ENCODE measurements at regions not wholly inside any gene's neighbourhood (a gene's known extent, or its start where the extent isn't known, plus 50 kb on each side); places are given as distances from the start of the nearest gene placed in this dataset.

DNA sequence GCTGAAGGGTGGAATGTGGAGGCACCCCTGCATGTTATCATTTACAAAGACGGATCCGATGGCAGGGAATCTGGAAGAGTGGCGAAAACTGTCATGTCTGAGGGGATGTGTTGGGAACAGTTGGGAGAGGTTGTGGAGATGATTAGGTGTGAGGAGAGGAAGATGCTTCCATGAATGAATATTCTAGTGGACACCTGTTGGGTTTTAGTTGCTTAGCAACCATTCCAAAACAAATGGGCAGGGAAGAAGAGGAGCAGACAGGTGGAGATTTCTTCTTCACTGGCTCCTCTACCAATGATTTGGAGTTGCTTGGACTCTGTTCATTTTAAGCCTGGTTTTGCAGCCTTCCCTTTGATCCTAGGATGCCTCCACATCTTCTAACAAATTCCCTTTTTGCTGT lies 465.3 kb upstream of the CLINT1 start:
- no peak for DNase-seq

DNA sequence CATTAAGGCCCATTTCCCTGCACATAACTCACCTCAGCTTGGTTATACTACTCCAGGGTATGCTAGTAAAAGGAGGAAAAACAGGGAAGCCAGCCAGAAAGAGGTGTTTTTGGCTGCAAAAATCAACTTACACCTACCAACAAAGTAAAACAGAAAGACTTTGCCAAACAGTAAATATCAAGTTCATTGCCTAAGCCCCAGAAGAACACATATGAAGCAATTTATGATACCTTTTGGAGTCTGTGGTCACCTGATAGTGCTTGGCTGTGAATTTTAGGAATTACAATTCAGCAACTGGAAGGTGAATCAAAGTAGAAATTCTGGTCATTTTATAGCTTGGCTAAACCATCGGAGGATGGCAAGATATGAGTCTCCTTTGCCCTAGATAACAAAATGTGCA lies 463.7 kb upstream of the CLINT1 start:
- DNase-seq, result no peak

DNA sequence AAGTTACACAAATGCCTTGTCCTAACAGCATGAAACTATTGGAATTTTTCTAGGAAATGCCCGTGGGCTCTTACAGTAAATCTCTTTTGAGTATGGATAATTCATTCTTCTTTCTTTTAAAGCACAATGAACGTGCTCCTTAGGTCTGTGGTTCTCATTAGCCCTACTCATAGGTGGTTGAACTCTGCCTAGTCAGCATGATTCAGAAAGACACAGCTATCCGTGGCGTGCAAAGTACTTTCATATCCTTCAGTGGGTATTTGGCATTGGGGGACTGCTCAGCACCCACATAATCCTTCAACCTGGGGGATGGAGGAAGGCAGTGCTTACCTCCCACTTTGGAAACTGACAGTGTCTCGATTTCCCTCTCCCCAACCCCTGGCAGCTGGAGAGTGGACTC lies 462.0 kb upstream of the CLINT1 start:
- no peak for DNase-seq

DNA sequence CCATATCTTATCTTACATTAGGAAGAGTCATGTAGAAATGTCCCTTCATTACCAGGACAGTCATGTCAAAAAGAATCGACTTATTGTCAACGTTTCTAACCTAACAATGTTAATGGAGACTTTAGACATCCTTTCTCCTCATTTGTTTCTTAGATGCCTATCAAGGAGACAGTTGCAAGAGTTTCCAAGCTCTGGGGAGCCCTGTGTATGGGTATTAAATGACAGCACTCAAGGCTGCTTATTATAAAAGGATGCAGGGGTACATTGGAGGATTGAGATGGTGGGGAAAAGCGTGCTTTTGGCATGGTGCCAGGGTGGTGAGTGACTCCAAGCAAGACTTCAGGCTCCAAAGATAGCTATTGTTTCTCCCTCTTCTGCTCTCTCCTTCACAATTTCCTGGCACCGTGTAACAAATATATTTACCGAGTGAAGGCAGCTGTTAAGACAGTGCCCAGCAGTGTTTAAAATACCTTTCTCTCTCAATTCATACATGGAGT lies 461.3 kb upstream of the CLINT1 start:
- no peak for DNase-seq

- DNase-seq, result no peak
These were observed 458.6 kb upstream of the CLINT1 start for GRCh38 chr5:158317507-158317906.

- DNase-seq, result no peak
These were observed 455.0 kb upstream of the CLINT1 start for GRCh38 chr5:158313733-158314464.

DNA sequence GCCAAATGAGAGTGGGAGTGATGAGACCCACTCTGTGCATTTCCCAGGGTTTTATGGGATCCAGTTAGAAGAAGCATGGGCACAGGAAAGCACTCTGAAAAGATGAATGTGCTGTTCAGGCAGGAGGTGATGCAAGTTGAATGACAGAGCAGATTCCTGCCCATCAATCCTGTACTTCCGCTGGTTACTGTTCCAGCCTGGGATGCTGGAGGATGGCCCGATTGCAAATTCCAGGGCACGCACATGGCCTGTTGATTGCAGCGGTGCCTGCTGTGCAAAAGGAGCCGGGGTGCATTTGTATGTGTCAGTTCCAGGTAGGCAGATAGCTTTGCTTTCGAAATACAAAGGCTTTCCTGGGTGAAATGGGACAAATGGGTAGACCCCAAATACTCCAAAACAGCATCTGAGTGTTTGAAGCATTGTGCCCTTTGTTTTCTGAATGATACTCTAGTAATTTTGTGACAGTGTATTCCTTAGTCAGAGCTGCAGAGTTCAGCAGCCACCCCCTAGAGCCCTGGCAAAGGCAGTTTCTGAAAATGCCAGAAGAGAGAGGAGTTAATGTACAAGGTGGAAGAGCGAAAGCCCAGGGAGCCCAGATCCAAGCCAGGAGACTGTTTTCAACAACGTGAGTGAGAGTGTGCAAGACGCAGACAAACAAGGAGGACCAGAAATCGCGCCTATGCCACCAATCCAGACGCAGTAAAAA lies 454.2 kb upstream of the CLINT1 start:
- DNase-seq, result no peak

- DNase-seq, result no peak
These were observed 450.3 kb upstream of the CLINT1 start for GRCh38 chr5:158309088-158309807.

GRCh38 chr5:158308429-158309025 lies 449.6 kb upstream of the CLINT1 start:
- no peak for DNase-seq

DNA sequence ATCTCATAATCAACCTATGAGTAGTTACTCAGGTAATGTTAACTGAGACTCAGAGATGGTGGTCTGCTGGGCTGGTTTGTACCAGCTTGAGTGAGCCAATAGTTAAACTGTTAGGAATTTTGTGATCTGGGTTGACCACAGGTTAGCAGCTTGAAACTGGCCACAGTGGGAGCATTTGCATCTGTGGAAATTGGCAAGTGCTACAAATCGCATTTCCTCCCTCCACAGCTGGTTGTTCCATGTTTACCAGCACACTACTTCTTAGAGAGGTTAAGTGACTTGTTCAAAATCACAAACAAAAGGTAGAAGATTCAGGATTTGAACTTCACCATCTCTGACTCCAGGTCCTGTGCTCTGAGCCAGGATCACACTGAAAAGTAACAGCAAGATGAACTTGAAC lies 446.9 kb upstream of the CLINT1 start:
- DNase-seq, result no peak

GRCh38 chr5:158304607-158305006 lies 445.7 kb upstream of the CLINT1 start:
- no peak for DNase-seq

DNA sequence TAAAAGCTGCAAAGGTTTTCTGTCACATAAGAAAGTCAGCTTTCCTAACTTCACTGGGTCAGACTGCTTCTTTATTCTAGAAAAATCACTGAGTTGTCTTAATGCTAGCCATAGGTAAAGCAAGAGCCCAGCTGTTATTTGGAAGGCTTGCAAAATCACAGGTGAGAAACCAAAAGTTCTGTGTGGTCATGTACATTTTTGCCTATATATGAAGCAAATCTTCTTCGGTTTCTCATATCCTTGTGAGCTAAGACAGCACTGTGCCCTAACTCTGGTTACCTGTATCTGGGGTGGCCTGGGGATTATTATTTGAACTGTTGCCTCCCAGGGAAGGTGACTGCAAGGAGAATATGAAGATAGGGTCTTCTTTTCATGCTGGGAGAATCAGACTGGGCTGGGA lies 444.9 kb upstream of the CLINT1 start:
- no peak for DNase-seq

DNA sequence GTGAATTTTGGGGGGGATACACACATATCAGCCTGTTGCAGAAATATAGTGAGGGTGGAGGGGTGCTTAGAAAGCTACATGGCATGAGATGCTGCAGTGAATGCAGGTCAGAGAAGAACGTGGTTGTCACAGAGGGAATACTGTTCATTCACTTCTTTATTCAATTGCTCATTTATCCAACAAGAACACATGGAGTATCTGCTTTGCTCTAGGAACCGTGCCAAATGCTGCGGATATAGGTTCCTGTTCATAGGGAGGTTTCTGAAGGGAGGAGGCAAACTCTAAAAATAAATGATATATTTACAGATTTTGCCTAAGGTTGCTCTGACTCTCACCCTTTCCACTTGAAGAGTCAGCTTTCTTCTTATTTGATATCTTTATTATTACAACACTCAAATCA lies 444.3 kb upstream of the CLINT1 start:
- DNase-seq, result no peak

DNA sequence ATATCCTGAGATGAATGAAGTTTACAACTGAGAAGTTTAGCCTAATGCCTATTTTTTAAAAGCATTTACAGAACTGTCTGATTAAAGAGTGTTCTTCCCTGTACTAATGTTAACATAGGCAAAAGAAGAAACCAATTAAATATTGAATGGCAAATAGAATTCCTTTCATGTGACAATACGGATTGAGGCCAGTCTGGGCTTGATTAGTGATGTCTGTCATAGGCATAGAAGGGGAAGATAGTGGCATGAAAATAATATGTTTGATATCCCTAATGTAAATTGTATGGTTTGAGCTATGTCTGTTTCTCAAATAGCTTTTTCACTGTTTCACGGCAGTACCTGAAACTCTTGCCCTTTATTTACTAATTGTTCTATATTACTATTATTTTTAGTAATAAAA lies 443.1 kb upstream of the CLINT1 start:
- DNase-seq, result no peak

GRCh38 chr5:158301186-158301585 lies 442.2 kb upstream of the CLINT1 start:
- DNase-seq, result no peak

DNA sequence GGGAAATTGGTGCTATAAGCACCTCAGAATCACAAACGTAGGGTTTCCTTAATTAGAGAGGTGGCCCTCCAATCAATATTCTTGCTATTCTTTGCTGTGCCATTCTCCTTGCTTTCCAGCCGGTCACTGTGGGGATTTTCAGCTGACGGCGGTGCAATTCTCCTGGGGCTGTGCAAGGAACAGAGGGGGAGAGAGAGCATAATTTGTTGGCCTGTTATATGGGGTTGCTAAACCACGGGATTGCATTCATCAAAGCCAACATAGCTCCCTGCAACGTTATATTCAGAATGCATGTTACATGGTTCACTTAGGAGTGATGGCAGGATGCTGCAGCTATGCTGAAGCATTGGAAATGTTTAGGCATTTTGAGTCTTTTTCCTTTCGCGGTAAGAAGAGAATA lies 441.3 kb upstream of the CLINT1 start:
- no peak for DNase-seq

DNA sequence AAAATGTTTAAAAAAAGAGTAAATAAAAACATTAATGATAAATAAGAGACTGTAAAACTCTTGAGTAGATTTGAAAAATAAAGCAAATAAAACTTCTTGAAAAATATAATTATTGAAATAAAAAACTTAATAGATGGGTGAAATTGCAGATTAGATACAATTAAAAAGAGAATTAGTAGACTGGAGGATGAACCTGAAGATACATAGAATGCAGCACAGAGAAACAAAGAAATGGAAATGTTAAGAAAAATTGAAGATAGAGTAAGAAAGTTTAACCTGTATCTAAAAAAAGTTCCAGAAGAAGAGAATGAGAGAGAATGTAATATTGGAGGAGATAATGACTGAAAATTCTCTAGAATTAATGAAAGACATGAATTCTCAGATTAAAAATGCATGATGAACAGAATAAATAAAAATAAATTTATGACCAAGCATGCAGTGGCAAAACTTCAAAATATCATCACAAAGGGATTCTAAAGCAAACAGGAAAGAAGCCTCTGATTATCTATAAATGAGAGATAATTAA lies 438.1 kb upstream of the CLINT1 start:
- no peak for DNase-seq

- no peak for DNase-seq
These were observed 435.8 kb upstream of the CLINT1 start for GRCh38 chr5:158294701-158295100.

DNA sequence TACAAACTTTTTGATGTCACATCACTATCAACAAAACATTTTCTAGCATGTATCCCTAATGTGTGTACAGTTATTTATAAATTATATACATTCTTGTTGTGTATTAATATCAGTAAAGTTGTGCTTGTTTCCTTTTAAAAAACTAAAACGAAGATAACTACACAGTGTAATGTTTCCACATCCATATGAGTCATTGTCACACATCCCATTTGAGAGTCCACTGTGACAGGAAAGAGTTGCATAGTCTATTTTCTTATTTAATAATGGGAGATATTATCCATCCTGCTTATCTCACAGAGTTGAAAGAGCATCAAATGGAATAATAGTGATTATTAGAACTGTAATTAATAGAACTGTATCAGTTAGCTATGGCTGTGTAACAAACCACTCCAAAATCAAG lies 434.0 kb upstream of the CLINT1 start:
- DNase-seq, result no peak

DNA sequence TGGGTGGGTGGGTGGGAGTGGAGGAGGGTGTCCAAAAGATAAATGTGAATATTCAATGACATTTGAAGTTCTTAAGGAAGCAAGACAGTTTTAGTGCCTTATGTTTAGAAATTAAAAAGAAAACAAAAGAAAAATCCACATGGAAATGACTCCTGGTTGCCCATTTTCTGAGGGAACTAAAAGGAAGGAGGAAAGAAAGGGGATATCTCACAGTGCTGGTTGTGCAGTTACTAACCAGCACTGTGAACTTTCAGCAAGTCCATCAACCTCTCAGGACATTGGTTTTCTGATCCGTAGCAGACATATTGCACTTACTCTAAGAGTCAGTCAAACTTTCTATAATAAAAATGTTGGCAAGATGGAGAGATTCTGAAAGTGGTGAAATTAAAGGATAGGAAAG lies 431.0 kb upstream of the CLINT1 start:
- DNase-seq, result no peak

DNA sequence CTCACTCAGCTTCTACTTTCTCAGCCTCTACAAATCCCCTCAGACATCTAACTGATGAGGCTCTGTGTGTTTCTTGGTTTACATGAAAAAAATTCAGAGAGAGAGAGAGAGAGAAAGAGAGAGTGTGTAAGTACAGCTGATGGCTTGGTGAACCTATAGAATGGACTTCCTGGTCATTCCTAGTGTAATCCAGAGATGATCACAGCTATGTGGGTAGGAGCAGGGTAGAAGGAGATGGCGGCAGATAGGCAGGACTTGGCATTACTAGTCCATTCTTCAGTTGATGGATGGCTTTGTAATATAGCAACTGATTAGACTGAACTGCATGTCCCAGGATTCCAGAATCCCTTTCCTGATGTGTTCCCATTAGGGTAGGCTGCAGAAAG lies 429.3 kb upstream of the CLINT1 start:
- no peak for DNase-seq

DNA sequence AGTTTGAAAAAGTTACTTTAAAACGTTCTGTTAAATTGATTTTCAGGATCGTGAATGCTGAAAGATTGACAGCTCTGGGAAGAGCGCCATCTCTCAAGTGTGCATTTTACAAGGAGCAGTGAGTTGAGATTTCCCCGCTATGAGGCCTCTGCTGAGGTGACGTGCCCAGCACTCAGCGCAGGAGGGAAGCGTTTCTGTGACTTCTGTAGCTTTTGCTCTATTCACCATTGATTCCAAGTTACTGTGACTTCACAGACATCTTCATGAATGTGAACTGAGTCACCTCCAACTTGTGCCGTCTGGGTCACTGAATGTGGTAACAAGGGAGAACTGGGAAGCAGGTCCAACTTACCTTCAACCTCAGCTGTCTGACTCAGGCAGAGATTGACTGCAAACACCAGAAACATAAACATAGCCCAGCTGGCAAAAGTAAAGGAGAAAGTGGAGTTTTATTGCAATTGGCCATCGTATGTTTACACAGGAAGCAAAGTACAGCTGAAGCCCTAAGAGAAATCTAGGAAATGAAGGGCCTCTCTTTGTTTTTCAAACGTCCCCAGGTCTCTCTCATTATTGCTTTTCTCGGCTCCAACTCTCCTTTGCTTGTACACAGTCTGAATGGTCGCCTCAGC lies 428.8 kb upstream of the CLINT1 start:
- DNase-seq, result no peak

DNA sequence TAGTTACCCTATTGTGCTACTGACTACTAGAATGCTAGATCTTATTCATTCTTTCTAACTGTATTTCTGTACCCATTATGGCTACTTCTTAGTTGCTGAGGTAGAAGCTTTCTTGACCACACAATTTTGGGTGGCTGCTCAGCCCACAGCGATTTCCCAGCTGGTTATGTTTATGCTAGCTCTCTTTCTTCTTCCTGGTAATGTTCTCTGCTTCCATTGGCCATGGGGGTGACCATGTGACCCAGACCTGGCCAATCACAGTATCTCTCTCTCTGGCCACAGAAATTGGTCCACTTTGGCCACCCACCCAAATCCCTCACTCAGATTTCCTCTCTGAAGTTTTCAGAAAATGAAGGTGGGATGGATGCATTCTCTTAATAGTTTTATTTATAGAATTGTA lies 427.9 kb upstream of the CLINT1 start:
- no peak for DNase-seq
